DMS53 (cell line): ENCODE measurements at regions not wholly inside any gene's neighbourhood (a gene's known extent, or its start where the extent isn't known, plus 50 kb on each side); places are given as distances from the start of the nearest gene placed in this dataset.

Source experiments
- DNase-seq: peaks from one replicate; lab custom pipeline; 2025; lab: John Stamatoyannopoulos, UW

DNA sequence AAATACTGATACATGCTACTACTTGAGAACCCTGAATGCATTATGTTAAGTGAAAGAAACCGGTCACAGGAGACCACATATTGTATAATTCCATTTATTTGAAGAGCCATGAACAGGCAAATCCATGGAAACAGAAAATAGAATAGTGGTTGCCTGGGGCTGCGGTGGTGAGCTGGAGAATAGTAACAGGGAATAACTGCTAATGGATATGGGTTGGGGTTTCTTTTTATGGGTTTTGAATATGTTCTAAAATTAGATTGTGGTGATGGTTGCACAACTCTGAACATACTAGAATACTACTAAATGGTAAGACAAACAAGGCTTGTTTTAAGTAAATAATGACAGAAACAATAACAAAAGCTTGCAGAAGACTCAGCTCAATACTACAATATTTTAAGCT, 293.0 kb downstream of the BTG1 start:
- peak; percentile 45 for DNase-seq

DNA sequence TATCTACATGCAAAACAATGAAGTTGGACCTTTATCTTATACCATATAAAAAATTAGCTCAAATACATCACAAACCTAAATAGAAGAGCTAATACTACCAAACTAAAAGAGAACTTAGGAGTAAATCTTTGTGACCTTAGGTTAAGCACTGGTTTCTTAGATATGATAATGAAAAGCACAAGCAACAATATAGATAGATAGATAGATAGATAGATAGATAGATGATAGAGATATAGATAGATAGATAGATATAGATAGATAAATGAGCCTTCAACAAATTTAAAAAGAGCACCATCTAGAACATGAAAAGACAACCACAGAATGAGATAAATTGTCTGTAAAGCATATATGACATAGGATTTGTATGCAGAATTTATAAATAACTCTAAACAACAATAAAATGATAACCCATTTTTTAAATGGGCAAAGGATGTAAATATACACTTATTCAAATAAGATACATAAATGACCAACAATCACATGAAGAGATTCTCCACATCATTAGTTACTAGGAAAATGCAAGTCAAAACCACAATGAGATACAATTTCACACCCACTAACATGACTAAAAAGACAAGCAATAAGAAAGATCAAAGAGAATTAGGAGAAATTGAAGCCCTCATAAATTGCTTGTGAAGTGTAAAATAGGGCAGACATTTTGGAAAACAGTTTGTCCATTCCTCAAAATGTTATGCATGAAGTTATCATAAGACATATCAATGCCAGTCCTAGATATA, 293.7 kb downstream of the BTG1 start:
- DNase-seq, result no peak

DNA sequence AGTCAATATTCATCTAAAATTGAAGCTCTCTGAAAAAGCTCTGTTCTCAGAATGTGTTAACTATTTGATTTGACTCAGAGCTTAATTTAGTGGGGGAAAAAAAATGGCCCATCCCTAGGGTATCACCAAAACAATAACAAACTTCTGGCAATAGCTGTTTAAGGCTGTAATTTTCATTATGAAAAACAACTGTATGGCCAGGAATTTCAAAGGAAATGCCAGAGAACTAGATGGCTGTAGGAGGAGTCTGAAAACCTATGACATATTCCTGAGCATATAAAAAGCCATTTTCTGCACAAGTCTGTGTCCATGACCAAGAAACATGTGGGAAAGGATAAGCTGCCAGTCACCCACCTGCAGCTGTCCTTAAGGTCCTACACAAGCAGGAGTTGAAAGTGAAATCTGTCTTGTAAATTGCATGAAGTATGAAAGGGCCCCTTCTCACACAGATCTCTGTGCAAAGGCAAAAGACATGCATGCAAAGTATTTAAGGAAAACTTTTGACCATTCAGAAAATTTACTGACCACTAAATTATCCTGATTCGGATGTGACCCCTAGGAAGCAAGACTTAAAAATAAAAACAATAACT, 299.1 kb downstream of the BTG1 start:
- DNase-seq, result no peak

DNA sequence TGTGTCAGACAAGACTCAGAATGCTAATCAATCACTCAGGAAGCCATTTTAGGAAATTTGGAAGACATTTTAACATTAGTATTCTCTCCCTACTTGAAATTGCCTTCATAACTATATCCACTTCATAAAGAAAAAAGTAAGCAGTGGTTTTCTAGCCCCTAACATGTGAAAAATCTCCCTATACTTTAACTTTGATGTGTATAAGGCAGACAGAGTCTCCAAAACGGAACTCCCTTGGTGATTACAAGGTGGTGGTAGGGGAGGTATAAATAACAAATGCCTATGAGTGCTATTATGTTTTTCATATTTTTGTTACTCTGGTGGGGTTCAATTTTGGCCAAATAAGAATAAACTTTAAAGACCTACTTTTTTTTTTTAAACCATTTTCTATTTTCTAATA, 300.3 kb downstream of the BTG1 start:
- no peak for DNase-seq

DNA sequence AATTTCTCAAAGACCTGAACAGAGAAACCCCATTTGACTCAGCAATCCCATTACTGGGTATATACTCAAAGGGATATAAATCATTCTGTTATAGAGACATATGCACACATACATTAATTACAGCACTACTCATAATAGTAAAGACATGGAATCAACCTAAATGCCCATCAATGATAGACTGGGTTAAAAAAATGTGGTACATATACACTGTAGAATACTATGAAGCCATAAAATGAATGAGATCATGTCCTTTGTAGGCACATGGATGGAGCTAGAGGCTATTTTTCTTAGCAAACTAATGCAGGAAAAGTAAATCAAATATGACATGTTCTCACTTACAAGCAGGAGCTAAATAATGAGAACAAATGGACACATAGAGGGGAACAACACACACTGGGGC, 303.8 kb downstream of the BTG1 start:
- no peak for DNase-seq

DNA sequence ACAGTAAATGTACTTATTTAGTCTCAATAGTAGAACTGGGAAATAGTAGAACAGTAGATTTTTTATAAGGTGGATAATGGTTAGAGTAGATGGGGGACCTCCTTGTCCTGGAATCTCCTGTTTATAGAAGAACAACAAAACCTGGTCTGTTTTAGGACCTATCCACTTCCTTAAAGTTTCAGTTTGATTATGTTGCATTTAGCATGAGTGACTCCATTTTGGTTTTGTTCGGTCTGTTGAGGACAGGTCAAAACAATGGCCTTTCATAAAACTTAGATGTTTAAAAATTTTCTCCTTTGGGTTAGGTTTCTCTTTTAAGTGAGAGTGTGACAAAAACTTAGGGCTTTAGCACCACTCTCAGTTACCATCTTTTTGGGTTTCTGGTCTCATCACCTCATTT, 308.9 kb downstream of the BTG1 start:
- DNase-seq, result no peak

DNA sequence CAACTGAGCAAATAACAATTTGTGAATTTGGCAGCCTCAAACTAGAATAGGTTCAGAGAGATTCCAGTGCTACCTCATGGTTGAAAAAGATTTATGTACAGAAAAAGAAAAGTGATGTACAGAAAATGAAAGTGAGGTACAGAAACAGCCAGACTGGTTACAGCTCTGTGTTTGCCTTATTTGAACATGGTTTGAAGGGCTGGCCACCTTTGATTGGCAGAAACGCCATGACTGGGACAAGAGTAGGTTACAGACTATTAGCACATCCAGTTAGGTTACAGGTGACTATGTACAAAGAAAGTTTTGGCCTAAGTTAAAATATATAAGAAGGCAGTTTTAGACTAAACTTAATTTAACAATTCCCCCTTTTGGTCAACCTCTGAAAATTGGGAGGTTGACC, 309.4 kb downstream of the BTG1 start:
- DNase-seq, result no peak

DNA sequence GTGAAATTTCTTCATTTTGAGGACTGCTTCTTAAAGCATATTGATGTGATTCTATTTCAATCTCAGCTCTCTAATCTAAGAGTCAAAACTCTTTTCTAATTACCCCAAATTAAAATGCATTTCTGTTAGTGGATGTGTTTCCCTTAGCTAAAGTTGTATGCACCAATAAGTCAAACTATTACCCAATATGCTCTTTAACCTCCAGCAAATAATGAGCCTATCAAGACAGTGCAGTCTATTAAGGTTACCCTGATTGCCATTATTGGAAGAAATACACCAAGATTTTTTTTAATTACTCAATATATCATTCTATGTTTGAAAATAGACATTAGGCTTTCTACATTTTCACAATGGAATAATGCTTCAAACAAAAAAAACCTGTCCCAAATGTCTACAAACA, 310.0 kb downstream of the BTG1 start:
- no peak for DNase-seq

DNA sequence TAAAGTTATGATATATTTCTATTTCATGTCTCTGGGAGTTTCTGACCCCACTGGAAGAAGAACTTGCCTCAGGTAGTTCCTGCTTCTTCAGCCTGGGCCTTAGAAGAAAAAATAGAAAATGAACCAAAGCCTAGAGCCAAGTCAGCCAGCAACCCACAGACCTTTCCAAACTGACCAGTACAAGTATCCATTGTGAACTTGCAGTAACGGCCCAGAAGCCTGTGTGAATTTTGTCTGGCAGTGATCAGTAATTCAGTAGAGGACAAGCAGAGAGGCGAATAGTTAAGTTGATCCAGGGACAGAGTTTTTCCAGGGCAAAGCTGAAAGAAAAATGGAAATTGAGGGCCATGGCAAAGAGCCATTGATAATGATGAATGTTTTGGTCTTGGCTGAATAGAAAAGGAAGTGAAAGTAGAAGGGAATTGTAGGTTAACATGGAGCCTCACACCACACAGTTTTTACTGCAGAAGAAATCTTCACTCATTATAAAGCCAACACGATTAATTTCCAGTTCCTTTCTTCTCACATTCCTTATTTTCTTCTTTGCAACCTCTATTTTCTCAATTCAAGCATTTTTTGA, 311.8 kb downstream of the BTG1 start:
- no peak for DNase-seq

DNA sequence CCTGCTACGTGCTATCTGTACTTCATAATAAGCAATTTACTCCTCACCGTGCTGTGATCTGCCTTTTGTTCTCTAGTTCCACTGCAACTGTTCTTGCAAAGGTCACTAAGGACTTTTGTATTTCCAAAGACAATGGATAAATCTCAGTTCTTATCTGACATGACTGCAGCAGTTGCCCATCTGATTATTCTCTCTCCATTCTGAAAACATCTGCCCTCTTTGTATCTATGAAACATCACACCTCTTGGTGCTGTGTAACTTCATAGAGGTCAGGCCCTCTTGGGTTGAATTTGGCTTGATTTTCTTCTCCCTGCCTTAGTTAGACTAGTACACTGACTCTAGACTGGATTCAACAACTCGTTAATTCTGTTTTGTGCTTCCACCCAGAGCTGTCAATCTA, 319.6 kb downstream of the BTG1 start:
- no peak for DNase-seq

DNA sequence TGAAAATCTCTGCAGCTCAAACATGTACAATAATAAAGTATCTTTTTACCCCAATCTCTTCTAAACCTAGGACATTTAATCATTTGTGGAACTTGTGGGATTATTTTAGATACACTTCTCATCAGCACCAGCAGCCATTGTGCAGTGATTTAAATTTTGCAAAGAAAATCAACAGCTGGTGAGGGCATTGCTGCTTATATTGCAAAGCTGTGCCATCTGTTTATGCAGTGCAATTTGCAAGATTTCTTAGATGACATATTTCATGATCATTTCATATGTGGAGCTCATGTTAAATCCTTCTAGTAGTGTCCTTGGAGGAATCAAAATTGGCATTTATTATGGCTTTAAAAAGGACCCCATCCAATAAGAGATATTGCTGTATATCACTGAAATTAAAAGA, 320.7 kb downstream of the BTG1 start:
- DNase-seq, result no peak

DNA sequence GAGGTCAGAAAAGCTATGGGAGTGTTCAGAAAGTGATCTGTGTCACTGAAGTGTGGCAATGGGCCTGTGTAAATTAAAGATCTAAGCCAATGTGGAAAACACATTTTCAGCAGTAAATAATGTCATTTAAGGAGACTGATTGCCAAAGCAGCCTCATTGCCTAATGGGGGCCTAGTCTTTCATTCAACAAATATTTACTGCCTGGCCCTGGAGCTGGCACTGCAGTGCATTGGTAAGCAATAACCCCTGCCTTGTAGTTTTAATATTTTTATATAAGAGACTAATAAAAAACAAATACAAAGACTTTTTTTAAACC, 326.6 kb downstream of the BTG1 start:
- no peak for DNase-seq

DNA sequence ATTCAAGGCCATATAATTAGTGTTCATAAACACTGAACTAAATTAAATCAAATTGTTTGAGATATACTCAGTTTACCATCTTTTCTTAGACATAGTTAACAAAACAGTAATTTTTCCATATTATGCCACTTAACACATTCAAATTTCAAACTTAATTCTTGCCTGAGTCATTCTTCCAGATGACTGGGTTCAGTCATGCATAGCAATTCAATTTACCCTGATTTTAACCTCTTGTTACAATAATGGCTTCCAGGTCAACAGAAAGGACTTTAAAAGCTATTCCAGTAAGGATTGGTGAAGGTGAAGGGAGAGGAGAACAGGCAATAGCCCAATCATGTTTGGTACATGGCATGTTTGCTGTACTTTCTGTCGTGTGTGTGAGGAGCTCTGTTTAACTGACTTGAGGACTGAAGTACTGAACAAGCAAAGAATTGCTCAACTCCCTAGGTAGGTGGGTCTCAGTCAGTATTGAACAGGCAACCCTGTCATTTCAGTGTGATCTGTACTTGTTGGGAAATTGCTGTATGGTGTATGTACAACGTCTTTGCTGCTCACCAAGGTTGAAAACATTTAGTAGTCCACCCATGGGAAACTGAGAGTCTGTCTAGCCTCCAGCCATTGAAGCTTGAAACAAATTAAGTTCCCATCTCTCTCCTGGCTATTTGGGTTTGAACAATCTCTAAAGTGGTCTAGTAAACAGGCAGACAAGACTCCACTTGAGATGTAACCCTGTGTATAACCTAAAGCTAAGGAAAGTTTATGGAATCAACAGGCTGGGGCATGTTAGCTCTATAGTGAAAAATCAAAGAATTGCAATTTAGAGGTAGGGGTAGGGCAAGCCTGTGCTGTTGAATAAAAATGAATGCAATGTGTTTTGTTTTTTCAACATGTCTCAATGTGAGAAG, 327.2 kb downstream of the BTG1 start:
- peak; percentile 44 for DNase-seq

DNA sequence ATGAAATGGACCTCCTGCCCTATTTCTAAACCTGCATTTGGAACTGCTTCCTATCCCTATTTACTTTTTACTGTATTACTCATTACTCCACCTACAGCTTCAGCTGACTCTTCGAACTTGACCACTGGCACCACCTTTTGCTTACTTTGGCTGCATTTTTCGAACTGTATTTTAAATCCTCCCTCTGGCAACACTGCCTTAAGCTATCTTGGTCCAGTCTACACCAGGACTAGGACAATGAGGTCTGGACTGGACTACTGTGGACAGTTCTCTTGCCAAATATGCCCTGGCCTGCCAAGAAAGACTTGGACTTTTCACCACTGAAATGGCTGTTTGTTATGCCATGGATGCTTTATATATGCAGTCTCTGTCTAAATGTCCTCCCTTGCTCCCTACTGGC, 328.1 kb downstream of the BTG1 start:
- DNase-seq, result peak; percentile 32

DNA sequence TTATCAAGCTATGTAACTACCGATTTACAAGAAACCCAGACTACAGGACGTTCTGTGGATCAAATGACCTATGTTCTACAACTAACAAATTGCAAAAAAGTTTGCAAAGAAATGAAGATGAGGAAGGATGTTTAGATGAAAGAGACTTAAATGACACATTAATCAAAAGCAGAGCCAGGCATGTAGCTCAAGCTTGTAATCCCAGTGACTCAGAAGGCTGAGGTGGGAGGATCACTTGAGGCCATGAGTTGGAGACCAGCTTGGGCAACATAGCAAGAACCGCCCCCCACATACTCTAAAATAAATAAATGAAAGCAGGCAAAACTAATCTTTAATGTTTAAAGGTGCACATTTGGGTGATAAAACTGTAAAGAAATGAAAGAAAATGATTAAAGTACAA, 331.9 kb downstream of the BTG1 start:
- no peak for DNase-seq

DNA sequence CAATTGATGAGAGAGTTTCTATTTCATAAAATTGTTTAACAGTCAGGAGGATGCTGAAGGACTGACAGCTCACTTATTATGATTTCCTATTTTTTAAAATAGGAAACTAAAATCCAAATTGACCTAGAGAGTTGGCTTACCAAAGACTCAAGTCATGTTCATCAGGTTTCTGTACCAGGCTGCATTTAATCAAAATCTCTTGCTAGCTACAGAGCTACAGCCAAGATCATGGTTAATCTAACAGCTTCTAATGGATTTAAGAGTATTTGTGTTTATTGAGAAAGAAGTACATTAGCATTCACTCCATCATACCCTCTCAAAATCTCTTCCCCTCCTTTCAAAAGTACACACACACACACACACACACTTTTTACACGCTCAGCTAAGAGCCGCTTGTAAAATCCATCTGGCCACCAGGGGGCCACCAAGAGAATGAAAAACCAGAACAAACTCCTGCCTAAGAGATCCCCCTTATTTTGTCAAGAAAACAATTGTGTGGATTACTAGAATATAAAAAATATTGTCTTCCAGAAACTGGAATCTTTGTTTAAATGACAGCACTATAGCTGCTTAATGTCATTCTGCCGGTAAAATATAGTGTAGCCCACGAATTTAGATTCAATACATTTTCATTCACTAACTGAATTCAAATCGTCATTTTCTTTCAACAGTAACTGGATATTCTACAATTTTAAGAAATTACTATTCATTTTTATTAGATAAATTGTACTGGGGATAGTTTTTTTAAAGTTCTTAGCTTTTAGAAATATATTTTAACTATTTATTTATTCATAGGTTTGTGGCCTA, 334.0 kb downstream of the BTG1 start:
- DNase-seq, result peak; percentile 86

DNA sequence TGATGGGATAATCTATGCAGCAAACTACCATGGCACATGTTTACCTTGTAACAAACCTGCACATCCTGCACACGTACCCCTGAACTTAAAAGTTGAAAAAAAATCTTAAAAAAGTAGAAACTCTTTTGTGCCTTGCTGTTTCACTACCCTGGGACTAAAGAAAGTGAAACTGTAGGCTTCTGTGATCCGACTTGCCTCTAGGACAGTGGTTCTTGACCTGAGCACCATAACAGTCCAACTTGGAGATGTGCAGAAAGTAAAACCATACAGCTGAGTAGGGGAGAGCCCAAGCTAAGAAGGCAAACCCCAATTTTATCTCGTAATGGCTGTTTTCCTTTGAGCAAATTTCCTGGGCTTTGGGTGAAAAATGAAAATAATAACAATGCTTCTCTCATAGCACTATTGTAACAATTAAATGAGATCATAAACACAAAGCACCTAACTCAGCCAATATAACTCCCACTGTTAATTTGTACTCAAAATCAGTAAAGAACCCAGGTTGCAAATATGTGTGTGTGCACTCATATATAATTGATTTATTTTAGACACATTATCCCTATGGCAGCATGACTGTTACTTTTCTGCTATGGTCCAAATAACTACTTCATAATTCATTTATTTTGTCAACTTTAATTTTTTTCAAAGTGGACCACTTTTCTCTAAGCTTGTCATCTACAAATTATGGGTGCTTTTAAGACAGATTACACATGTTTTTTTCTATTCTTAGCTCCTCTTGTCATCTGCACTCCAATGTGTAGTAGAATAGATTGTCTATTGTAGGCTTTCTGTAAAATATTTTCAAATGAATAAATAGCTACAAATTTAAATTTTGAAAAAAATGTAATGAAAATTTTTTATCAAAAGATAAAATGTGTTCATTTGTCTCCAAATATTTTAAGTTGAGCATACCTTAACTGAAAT, 334.9 kb downstream of the BTG1 start:
- no peak for DNase-seq

DNA sequence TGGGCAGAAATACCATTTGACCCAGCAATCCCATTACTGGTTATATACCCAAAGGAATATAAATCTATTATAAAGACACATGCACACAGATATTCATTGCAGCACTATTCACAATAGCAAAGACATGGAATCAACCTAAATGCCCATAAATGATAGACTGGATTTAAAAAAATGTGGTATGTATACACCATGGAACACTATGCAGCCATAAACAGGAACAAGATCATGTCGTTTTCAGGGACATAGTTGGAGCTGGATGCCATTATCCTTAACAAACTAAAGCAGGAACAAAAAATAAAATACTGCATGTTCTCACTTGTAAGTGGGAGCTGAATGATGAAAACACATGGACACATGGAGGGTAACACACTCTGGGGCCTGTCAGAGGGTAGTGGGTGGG, 335.6 kb downstream of the BTG1 start:
- no peak for DNase-seq

DNA sequence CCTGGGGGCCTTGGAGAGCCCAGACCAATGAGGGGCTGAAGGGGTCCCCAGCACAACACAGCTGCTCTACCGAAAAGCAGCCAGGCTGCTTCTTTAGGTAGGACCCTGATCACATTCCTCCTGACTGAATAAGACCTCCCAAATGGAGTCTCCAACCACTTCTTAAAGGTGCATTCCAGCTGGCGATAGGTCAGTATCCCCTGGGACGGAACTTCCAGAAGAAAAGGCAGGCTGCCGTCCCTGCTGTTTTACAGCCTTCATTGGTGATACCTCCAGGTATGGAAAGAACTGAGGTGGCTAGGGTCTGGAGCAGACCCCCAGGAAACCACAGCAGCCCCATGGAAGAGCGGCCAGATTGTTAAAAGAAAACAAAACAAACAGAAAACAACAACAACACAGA, 340.6 kb downstream of the BTG1 start:
- DNase-seq, result no peak

DNA sequence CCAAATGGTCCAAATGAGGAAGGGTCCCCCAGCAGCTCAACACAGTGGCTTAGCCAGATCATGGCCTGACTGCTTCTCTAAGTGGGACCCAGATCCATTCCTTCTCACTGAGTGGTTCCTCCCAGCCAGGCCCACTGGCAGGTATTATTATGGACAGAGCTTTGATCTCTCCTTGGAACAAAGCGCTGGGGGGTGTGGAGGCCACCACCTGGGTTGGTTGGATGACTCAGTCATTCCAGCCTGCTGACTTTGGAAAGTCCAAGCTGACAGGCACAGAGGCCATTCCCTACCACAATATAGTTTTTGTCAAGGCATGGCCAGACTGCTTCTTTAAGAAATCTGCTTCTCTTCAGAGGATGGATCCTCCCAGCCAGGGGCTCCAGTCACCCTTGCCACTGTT, 341.1 kb downstream of the BTG1 start:
- peak; percentile 13 for DNase-seq

DNA sequence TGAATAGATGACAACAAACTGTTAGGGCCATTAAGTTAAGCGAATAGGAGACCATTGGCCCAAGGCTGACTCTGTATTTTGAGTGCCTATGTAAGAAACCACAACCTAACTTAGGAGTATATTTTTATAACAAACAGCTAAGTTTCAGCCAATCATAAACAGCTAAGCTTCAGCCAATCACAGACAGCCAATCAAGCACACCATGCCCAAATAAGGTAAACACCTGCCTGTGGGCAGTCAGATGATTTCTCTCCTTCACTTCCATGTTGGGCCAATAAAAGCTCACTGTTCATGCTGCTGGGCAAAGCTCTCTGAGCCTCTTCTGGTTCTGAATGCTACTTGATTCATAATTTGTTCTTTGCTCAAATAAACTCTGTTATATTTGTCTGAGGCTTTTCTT, 344.6 kb downstream of the BTG1 start:
- peak; percentile 37 for DNase-seq
